Neutrophil (primary cell): ENCODE measurements at regions not wholly inside any gene's neighbourhood (a gene's known extent, or its start where the extent isn't known, plus 50 kb on each side); places are given as distances from the start of the nearest gene placed in this dataset.
"Not testable (repeated sequence)": the region's sequence is repeated elsewhere in the genome, so short reads cannot be mapped to it uniquely, and the experiment has no call there.

Experiments used
- H3K27ac ChIP-seq: fragments of 200-600 bp; sonication (generic); 2 replicates; pipeline ENCODE4 v1.5.1; 2016; ENCODE audit warnings: mild to moderate bottlenecking, moderate library complexity
- H3K27me3 ChIP-seq: fragments of 200-600 bp; sonication (generic); 2 replicates; pipeline ENCODE4 v1.6.0; 2016; ENCODE audit warnings: mild to moderate bottlenecking
- H3K36me3 ChIP-seq: fragments of 200-600 bp; sonication (generic); 2 replicates; pipeline ENCODE4 v1.5.1; 2017
- H3K4me1 ChIP-seq, 2 experiments: fragments of 200-600 bp in 1 of 2; sonication (generic) in 1 of 2; 1 replicate in 1 of 2; 2 replicates in 1 of 2; pipeline versions ENCODE4 v1.5.1 to v1.6.1; 2013 to 2016; ENCODE audit warnings: low read depth in 1 of 2, low read length in 1 of 2, mild to moderate bottlenecking in 1 of 2, moderate library complexity in 1 of 2; ENCODE audit not compliant: control insufficient read depth in 1 of 2, insufficient read depth in 1 of 2
- H3K4me3 ChIP-seq, 2 experiments: fragments of 200-600 bp in 1 of 2; sonication (generic) in 1 of 2; 1 replicate in 1 of 2; 2 replicates in 1 of 2; pipeline ENCODE4 v1.5.1; 2013 to 2016; ENCODE audit warnings: low read depth in 1 of 2, low read length in 1 of 2, mild to moderate bottlenecking in 1 of 2, moderate library complexity in 1 of 2
- H3K9me3 ChIP-seq: fragments of 200-600 bp; sonication (generic); 2 replicates; pipeline ENCODE4 v1.5.1; 2016
- CTCF ChIP-seq: fragments of 200-600 bp; sonication (generic); IDR thresholded peaks from 2 replicates; pipeline ENCODE4 v1.5.1; 2016; ENCODE audit warnings: antibody characterized with exemption

DNA sequence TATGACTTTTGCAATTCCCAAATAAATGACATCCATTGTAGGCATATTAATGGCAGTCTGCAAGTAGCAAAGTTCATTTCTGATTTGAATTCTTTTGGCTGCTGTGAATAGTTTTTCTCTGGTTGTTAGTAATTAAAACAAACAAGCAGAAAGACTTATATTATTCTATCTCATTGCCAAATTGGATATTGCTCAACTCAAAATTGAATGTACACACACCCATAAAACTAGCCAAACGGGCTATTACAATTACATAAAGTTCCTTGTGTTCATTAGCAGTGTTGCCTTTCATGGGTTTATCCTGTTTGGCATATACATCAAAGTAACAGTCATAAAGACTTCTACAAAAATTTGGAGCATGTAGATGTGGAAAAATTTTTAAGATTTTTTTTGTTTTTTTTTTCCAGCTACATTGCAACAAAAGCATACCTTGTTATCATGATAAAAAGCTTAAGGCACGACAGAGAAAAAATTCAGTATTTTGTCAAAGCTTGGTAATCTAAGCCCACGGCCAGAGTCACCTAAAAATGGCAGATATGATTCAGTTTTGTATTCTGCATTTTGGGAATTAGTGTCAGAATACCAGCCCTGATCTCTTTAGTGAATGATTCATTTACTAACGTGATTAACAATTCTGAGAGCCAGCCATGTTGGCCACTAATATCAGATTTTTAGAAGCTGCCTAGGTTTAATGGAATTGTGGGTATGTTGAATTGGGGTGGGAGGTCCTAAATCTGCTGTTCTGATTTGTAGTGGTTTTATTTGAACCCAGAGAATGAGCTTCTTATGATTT, 108.4 kb downstream of the KLF5 start:
- no peaks in the 10 kb centered on the region for H3K27me3 ChIP-seq
- H3K4me1 ChIP-seq = no peaks in the 10 kb centered on the region
- H3K27ac ChIP-seq = no peak overlapping the region
- H3K9me3 ChIP-seq = no peaks in the 10 kb centered on the region
- H3K36me3 ChIP-seq = no peaks in the 10 kb centered on the region
- TF ChIP-seq CTCF = no peak
- no peak overlapping the region for H3K4me3 ChIP-seq

GRCh38 chr13:73166204-73166603, 107.4 kb downstream of the KLF5 start:
- Histone ChIP-seq H3K4me1 (no peaks in the 10 kb centered on the region), H3K36me3 (no peaks in the 10 kb centered on the region), H3K4me3 (no peak overlapping the region), H3K9me3 (no peaks in the 10 kb centered on the region), H3K27ac (no peak overlapping the region), H3K27me3 (no peaks in the 10 kb centered on the region)
- TF ChIP-seq CTCF = no peak

DNA sequence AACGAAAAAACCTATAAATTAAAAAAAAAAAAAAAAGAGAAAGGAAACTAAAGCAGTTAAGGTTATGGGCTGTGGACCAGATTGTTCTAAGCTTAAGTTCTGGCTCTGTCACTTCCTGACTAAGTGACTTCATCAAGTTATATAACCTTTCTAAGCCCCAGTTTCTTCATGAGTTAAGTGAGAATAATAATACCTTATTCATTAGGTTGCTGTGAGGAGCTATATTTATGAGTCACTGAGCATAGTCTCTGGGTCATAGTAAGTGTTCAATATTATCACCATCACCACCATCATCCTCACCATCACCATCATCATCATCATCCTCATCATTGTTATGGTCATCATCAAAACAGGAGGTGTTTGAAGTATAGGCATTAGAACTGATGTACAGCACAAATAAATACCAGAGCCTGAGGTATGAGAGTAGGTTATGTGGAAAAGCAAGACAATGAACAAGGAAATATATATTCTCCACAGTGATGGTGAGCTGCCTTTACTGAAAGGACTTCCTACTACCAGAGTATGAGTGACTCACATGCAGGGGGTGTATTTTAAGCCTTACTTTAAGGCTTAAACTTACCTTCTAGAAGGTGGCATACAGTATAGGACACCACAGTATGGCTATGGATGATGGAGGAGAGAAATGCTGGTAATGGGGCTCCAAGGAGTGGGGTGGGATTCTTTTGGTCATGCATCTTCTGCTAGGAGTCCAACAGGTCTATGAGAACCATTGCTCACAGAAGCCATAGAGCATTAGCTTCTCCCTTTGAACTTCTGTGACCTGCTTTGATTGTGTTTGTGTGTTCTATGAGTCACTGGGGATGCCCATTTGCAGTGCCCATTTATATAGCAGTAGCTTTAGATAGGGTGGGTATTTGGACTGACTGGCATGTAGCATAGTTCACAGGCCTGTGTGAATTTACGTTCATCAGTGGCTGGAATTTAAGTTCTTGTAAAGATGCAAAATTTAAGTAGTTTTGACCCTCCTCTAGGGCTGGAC, 104.4 kb downstream of the KLF5 start:
- Histone ChIP-seq H3K4me1 (no peaks in the 10 kb centered on the region), H3K36me3 (no peaks in the 10 kb centered on the region), H3K27ac (no peak overlapping the region), H3K4me3 (no peak overlapping the region), H3K27me3 (no peaks in the 10 kb centered on the region), H3K9me3 (no peaks in the 10 kb centered on the region)
- no peak for TF ChIP-seq CTCF

- H3K4me3 ChIP-seq, H3K9me3 ChIP-seq, H3K36me3 ChIP-seq, H3K4me1 ChIP-seq, H3K27me3 ChIP-seq, H3K27ac ChIP-seq: not testable (repeated sequence)
Observed at GRCh38 chr13:73160371-73161031, 101.7 kb downstream of the KLF5 start.

GRCh38 chr13:73158851-73159250, 100.0 kb downstream of the KLF5 start:
- Histone ChIP-seq H3K36me3 (no peaks in the 10 kb centered on the region), H3K9me3 (no peaks in the 10 kb centered on the region), H3K27ac (no peak overlapping the region), H3K4me1 (no peaks in the 10 kb centered on the region), H3K27me3 (no peaks in the 10 kb centered on the region), H3K4me3 (no peak overlapping the region)
- no peak for TF ChIP-seq CTCF
